Dermis blood vessel endothelial cell (primary cell): ENCODE measurements at regions not wholly inside any gene's neighbourhood (a gene's known extent, or its start where the extent isn't known, plus 50 kb on each side); places are given as distances from the start of the nearest gene placed in this dataset.
A peak's percentile ranks its signal among the peaks of the same experiment; 100 is the strongest.

Source experiments
- DNase-seq: peaks from one replicate; pipeline ENCODE4 v3.0.0; 2010

DNA sequence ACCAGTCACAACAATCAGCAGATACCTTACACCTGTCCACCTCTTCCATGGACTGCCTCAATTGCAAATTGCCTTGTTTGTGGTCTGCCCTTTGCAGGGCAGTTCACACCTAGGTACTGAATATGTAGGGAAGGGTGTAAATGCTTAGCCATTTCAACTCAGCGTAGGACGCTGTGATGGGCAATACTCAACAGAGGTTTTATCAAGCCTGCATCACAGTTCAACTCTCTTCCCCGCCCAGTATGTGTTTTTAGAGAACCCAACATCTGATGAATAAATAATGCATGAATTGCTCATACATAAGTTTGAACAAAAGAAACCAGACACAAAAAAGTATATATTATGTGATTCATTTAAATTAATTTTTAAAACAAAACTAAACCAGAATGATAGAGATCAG, 124.4 kb downstream of the P2RY1 start:
- DNase-seq = no peak

DNA sequence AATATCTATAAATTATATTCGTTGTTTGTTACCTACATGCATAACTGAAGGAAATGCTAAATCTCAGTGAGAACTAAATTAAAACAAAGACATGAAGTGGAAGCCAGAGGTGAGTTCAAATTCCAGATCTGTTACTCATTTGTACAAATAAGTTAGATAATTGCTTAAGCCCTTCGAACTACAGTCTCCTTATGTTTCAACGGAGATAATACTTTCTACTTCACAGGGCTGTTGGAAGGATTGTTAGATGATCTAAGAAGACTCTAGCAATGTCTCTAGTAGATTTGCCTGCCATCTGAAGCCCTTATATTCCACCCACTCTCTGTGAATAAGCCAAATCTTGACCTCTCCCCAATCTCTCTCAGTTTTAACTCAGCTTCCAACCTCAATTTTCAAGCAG, 125.8 kb downstream of the P2RY1 start:
- no peak for DNase-seq

DNA sequence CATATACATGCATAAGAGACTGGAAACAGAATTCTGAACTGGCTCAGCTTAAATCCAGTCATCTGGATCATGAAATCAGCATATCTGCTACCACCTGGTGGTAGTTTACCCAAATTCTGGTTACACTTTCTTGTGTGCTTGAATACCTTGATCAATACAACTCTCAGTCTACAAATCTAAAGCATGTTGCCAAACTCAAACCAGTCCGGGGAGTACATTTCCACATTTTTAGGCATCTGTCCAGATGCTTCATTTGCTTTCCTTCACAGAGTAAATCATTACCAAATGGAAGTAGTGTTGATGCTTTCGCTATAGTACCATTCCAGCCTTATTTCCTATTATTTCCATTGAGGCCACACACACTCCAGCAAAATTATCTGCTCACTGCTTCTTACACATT, 126.4 kb downstream of the P2RY1 start:
- DNase-seq = peak; percentile 59

DNA sequence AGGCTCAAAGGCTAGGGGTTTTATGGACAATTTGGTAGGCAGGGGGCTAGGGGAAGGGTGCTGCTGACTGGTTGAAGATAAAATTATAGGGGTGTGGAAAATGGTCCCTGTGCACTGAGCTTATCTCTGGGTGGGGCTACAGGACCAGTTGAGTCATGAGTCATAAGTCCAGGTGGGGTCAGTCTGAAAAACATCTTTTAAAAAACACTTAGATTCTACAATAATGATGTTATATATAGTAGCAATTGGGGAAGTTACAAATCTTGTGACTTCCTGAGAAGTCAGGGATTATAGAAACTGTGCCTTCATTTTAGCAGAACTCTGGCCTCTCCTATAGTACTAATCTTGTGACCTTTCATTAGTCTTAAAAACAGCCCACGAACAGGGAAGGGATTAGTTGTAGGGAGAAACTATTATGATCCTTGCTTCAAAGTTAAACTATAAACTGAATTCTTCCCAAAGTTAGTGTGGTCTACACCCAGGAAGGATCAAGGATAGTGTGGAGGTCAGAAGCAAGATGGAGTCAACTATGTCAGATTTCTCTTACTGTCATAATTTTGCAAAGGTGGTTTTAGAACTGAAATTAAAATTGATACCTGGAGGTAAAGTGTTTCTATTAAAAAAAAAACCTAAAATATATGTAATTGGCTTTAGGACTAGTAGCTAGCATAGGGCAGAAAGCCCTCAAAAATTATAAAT, 130.1 kb downstream of the P2RY1 start:
- DNase-seq = peak; percentile 29

DNA sequence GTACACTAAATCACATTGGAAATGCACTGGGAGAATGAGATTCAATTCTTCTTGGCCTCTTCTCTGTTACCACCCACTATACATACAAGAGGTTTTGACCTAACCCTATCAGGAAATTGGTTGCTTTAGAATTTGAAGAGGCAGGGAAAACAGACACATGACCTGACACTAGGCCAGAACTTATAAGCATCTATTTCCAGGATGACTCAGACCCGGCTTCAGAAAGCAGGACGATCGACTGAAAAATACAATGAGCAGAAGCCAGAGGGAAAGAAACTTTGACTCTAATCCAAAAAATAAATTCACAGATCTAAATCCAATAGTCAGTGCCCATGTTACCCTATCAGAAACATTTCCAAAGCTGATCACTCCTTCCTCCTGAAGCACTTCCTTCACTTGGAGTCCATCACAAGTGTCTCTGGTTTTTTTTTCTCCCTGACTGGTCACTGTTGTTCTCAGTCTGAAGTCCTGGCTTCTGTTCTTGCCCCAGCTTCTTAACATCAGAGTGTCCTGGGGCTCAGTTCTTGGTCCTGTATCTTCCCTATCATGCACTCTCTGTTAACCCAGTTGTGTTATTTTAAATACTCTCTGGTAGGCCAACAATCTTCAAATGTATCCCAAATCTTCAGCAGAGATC, 133.6 kb downstream of the P2RY1 start:
- peak; percentile 69 for DNase-seq

DNA sequence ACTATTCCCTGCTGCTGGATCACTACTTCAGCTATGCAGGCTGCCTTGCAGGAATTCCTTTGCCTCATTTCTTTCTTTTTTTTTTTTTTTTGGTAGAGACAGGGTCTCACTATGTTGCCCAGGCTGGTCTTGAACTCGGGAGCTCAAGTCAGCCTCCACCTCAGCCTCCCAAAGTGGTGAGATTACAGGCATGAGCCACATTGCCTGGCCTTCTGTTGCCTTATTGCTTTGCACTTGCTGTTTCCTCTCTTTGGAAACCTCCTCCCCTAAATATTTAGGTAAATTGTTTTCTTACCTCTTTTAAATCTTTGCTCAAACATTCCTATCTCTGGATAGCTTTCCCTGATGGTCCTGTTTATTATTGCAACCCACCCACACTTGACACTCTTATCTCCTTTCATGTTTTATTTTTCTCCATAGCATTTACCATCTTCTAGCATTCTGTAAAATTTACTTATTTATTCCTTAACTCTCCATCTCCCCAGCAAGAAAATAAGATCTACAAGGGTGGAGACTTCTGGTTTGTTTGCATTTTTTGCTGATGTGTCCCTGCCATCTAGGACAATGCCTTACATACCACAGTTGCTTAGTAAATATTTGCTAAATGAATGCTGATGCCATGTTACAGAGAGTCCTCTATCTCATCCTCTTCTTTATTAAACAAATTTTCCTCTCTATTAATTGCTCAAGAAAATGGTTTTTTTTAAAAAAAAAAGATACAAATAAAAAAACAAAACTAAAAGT, 134.8 kb downstream of the P2RY1 start:
- DNase-seq = no peak

DNA sequence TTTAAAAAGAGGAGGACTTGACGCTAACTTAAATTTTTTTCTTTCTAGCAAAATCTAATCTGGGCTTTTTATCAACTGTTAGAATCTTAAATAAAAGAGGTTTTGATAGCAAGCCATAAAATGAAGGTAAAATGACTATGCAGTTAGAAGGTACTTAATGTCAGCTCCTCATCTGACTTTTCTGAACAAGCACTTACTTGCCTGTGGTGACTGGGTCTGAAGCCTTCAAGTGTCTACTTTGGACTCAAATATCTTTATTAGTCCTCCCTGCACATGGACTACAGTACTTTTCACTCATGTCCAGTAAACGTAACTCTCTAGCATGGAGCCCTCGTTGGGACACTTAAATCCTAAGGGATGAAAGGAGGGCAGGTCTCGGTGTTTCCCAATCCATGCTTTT, 135.9 kb downstream of the P2RY1 start:
- DNase-seq = no peak

DNA sequence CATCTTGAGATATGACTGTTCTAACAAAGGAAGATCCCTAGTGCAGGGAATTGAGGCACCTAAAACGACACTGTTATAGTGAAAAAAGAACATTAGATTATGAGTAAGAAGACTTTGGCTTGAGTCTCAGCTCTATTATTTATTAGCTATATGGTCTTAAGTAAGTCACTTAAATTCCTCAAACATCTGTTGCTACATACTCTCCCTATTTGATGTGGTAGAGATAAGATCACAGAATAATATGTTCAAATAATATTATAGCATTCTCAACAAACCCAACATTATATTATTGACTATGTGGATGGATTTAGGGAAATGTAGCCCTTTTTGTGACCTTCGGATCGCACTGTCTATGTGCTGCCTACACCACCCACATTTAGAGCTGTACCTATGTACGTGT, 136.9 kb downstream of the P2RY1 start:
- DNase-seq = no peak

DNA sequence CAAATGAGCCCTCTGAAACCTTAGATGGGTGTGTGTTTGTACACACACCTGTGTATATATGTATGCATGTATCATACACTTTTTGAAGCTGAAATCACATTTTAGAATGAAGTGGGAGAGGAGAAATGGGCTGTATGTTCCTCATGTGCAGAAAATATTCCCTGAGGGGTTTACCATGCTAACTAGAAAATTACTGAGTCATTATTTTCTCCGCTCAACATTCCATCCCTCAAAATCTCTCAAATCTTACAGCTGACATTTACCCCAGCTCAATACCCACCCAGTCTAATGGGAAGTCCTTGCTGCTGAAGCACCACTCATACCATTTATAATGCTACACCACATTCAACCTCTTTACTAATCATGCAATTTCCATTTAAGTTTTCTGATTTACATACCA, 138.6 kb downstream of the P2RY1 start:
- DNase-seq = no peak

DNA sequence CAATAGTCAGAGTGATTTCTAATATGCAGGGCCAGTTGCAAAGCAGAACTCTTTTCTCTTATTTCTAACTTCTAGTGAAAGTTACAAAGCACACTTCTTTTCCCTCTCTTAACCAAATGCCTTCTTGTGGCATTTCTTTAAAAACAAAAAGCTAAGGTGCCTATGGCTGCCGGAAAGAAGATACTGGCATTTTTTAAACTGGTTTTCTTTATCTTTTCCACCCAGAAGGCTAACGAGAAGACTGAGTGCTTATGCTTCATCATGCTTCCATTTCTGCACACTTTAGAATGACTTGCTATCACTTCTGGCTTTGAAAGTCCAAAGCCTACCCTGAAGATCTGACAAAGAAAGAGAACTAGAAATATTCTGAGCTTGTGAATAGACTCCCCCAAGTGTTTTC, 141.3 kb downstream of the P2RY1 start:
- no peak for DNase-seq

DNA sequence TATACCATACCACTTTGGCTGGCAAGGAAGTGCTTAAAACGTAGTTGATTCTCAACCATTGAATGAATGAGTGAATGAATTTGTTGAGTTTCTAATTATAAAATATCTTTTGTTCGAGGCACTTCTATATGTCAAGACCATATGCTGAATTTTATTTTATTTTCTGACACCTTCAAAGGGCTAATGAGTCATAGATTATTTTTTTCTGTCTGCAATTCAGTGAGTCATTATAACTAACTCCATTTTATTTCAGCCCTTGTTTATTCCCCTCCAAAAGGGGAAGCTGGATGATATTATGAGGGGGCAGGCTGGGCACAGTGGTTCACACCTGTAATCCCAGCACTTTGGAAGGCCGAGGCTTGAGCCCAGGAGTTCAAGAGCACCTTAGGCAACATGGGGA, 142.4 kb downstream of the P2RY1 start:
- no peak for DNase-seq

DNA sequence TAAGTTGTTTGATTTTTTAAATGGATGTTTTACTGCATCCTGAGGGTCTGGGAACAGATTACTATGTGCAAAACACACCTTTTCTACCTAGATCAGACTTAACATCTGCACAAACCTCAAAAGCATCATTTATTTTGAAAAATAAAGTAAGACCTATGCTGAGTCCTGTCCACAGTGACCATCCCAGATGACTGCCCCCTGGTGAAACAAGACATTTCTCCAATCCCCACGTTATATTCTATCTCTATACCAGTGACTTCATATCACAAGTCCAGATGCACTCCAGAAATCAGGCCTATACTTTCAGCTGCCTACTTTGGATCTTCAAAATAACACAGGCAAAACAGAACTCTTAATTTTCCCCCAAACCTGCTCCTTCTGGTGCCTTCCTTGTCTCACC, 143.2 kb downstream of the P2RY1 start:
- no peak for DNase-seq

DNA sequence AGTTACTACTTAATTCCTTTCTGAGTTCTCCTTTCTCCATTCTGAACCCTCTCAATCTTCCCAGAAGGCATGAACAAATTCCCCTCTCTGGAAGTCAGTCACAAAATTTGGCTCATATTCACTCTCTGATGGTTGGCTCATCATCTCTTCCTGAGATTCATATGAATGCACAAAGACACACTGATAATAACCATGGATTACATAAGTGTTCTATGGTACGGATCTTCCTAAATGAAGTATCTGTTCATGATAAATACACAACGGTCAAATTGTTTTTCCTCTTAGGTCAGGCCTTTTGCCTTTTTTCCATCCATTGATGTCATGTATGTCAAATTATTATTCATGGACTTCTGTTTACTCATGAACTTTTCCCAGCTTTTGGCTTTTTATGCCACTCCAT, 162.6 kb downstream of the P2RY1 start:
- no peak for DNase-seq

DNA sequence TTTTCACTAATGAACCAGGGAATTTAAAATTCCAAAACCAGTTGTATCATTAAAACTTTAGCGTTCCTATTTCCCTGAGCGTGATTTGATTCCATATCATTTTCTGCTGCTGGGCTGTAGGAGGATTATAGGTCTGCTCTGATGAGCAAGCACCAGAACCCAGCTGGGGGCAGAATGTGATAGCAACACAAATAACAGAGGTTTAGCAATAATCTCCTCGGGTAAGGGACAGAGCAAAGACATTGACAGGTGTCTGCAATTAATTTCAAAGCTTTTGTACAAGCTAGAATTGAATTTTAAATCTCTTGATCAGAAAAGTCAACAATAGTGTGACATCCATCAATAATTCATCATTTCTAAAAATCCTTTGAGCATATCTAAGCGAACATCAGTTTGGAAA, 163.4 kb upstream of the RAP2B start:
- DNase-seq = no peak

DNA sequence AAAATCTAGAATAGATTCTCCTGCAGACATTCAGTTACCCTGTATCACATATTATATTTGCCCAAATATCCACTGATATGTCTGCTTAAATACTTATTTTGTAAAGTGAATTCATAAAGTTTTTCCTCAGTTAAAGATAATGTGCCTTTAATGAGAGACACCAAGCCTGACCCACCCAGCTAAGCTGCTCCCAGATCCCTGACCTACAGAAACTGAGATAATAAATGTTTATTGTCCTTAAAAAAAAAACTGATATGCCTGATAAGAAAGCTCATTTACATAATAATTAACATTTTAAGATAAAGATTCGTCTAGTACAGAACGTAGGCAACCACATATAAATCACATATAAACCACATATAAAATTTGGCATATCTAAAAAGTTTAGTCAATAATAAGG, 161.7 kb upstream of the RAP2B start:
- no peak for DNase-seq

DNA sequence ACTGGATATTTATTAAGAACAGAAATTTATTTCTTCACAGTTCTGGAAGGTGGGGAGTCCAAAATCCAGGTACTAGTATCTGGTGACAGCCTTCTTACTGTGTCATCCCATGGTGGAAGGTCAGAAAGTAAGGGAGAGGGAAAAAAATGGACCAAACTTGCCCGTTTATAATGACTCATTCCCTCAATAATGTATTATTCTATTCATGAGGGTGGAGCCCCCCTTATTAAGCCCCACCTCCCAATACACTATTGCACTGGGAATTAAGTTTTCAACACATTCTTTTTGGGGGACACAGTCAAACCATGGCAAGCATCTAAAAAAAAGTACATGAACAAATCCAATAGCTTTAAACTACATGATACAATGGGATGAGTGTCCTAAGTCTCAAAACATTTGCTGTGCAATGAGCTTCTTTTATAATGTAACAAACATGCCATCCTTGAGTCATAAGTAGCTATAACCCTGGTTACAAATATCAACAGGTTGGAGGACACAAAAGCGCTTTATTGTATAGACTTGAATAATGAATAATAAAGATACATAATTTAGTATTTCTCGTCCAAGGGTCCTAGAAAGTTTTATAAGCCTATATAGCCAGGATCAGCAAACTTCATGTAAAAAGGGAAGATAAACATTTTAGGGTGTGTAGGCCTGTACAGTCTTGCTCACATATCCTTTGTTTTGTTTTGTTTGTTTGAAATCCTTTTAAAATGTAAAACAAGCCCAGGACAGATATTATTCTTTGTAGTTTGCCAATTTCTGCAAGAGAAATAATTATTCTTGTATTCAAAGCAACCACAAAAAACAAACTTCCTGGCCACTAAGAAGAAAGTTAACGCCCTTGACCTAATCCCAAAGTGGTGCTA, 160.6 kb upstream of the RAP2B start:
- no peak for DNase-seq

DNA sequence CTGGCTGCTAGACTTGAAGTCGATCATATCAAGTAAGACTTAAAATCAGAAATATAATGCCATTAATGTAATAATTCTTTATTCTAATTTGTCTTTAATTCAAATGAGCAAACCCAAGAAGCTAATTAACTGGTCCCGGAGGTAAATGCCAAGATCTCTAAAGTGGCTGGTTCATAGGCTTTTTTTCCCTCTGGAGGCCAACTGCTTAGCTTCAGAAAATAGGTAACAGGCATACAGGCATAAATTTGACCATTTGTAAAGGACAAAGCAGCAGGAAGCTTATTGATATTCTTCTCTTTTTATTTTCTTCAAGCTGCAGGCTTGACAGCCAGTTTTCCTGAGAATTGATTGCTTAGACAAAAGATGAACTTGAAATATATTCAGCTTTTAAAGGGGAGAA, 158.6 kb upstream of the RAP2B start:
- no peak for DNase-seq

DNA sequence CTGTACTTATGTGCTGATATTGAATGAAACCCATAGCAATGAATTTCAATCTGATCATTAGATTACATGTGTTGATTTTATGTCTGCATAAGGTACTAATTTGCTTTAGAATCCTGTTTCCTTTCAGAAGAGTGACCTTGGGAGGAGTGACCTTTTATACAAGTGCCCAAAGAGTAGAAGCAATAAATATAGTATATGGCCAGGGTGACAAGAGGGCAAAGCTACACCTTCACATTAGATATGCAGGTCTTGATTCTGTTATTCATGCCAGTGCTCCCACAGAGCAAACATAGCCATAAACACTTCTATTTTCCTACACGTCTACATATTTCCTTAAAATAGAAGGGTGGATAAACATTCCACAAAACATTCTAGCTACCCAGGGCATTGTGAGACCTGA, 158.2 kb upstream of the RAP2B start:
- DNase-seq = no peak

DNA sequence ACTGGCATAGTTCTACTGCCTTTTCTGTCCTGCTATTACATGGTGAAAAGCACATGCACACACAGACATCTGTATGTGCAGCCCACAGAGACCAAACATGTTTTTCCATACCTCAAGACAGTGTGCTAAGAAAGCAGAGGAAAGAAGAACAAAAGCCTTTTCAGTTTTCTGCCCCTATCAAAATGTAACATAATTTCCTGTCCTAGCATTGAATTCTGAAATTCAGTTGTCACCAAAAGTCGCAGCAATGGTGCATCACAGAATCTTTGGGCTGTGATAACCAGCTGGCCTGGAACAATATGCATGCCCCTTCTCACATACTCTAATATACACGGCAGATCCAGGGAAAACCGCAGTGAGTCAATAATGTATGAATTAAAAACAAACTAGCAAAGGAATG, 153.8 kb upstream of the RAP2B start:
- DNase-seq = no peak

DNA sequence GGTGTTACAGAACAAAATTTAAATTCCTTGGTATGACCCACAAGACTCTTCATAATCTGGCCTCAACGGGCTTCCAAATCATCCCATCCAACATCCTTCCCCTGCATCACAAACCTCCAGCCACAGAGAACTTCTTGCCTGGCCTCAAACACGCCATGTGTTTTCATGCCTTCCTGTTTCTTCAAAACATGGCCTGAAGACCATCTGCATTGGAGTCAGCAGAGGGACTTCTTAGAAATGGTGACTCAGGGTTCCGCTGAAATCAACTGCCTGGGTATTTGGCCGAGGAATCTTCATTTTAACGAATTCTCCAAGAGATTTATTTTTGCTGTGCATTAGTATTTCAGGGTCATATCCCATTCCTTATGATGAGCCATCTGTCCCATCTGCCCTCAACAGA, 138.1 kb upstream of the RAP2B start:
- DNase-seq = no peak

DNA sequence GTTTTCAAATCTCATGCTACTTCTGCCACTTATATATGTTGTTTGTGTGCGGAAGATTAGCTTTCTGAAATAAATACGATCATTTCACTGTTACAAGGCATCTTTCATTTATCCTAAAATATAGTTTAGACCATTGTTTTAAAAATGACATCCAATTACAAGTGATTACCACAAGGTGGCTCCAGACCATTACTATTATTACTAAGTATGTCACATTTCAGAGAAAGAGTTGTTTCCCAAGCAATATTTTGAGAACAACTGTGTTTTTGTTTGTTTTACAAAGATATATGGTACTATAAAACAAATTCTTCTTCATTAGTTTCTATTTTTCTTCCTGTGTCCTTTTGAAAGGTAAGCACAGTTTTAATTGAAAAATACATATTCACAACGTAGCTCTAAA, 136.0 kb upstream of the RAP2B start:
- peak; percentile 69 for DNase-seq

DNA sequence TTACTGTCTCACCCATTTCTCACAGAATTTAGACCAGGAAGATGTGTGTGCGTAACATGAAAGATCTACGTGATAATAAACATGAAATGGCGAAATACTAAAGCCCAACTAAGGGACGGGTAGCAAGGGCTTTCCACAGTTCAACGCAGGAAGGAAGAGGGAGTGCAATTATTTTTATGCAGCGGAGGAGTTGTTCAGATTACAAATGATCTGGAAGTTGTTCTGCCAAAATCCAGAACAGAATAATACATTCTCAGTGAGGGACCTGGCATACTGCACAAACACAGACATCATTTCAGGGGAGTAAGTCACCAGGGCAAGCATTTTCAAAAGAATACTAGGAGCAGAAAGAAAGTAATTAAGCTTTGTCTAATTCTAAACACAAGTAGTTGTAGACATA, 133.6 kb upstream of the RAP2B start:
- DNase-seq = peak; percentile 20

DNA sequence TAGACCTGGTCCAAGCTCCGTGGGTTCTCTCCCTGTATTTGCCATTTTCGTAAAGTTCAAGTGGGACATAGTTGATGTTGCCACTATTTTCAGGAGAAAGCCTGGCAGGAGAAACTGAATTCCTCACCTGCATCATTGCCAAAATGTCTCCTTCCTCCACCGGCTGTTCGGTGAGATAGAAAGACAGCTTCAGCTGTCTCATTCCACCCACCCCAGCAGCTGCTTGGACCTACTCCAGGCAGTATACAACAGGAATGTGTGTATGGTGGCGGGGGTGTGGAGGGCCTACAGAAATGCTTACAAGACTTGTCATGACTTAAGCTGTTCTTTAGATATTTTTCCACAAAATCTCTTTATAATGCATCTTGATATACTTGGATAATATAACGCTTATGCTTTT, 132.7 kb upstream of the RAP2B start:
- no peak for DNase-seq
